OCI-LY3 (cell line): ENCODE measurements at regions not wholly inside any gene's neighbourhood (a gene's known extent, or its start where the extent isn't known, plus 50 kb on each side); places are given as distances from the start of the nearest gene placed in this dataset.

ENCODE experiments used
- H2AFZ ChIP-seq: fragments of 200-600, 300-600 bp; shearing (Covaris generic); 2 replicates; pipeline ENCODE4 v1.6.0; 2014; ENCODE audit warnings: antibody characterized with exemption, low read depth, low read length
- H3K27ac ChIP-seq: fragments of 200-600, 300-600 bp; sonication (generic); 2 replicates; pipeline ENCODE4 v1.5.1; 2014; ENCODE audit warnings: mild to moderate bottlenecking, low read length, moderate library complexity, mixed read lengths
- H3K27me3 ChIP-seq: fragments of 200-600, 300-600 bp; sonication (generic); 2 replicates; pipeline ENCODE4 v1.6.1; 2014; ENCODE audit warnings: low read depth, low read length, mixed read lengths
- H3K36me3 ChIP-seq: fragments of 200-600, 300-600 bp; sonication (generic); replicated peaks from 2 replicates; pipeline ENCODE3; 2014; ENCODE audit warnings: low read depth, low read length, mixed read lengths
- H3K4me1 ChIP-seq: fragments of 300-600, 200-600 bp; sonication (generic); 2 replicates; pipeline ENCODE4 v1.6.1; 2014; ENCODE audit warnings: low read length, mixed read lengths
- H3K4me2 ChIP-seq: fragments of 200-600, 300-600 bp; sonication (generic); 2 replicates; pipeline ENCODE4 v1.6.1; 2014; ENCODE audit warnings: low read length, mixed read lengths
- H3K4me3 ChIP-seq: fragments of 300-600, 200-600 bp; sonication (generic); 2 replicates; pipeline ENCODE4 v1.5.1; 2014; ENCODE audit warnings: antibody characterized with exemption, mild to moderate bottlenecking, low read length, moderate library complexity
- H3K79me2 ChIP-seq: fragments of 300-600, 200-600 bp; shearing (Covaris generic); 2 replicates; pipeline ENCODE4 v1.6.1; 2014; ENCODE audit warnings: mild to moderate bottlenecking, low read length, mixed read lengths
- H3K9ac ChIP-seq: fragments of 300-600, 200-600 bp; shearing (Covaris generic); 2 replicates; pipeline ENCODE4 v1.6.0; 2014; ENCODE audit warnings: mild to moderate bottlenecking, low read length, moderate library complexity
- H3K9me3 ChIP-seq: fragments of 200-600, 300-600 bp; shearing (Covaris generic); 2 replicates; pipeline ENCODE4 v1.6.1; 2014; ENCODE audit warnings: low read length, mixed read lengths; ENCODE audit not compliant: insufficient read depth
- H4K20me1 ChIP-seq: fragments of 200-600, 300-600 bp; sonication (generic); 2 replicates; pipeline ENCODE4 v1.6.1; 2016; ENCODE audit warnings: low read length, mixed read lengths; ENCODE audit not compliant: insufficient read depth
- CTCF ChIP-seq: fragments of 200-600, 300-600 bp; sonication (generic); IDR thresholded peaks from 2 replicates; pipeline ENCODE4 v1.5.1; 2014; ENCODE audit warnings: antibody characterized with exemption, low read length, low read depth
- EZH2phosphoT487 ChIP-seq: fragments of 200-600 bp; shearing (Covaris generic); IDR thresholded peaks from 2 replicates; pipeline ENCODE4 v1.6.1; 2018; ENCODE audit warnings: antibody characterized with exemption, mixed run types, low read depth

DNA sequence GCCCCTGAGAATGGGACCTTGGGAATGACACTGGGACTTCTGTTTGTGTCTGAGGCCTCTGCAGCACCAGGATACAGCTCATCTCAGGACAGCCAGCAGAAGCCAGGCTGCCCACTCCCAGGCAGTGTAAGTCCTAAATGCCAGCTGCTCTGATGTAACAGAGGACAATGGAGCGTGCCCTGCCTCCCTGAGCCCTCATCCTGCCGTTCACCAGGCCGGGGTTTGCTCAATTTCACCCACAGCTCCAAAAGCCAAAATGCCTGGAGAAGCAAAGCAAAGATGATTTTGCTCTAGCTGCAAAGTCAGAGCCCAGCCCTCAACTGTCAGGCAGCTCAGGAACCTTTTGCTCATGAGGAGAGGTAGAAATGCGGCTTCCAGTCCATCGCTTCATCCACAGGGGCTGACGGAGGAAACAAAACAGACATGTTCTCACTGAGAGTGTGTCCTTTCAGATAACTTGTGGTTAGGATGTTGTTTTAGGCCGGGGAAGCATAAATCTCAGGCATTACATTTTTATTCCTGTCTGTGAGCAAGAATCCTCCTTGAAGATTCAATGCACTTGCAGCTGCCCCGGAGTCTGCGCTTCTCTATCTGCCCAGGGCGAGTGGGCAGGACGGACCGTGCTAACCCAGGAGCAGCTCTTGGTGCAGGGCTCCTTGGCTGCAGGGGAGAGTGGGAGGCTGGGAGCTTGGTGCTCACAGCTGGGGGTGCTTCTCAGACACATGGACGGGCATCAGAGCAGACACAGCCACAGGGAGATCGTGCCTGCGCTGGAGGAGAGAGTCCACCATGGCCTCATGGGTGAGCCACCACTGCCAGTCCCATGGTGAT, 83.2 kb upstream of the CHST15 start:
- Histone ChIP-seq H3K4me3 (no peak overlapping the region), H3K4me1 (peaks cover 9% of the 10 kb centered on the region), H3K36me3 (no peaks in the 10 kb centered on the region), H3K9ac (no peak overlapping the region), H3K79me2 (no peaks in the 10 kb centered on the region), H3K9me3 (no peaks in the 10 kb centered on the region), H3K27ac (no peak overlapping the region), H3K27me3 (no peaks in the 10 kb centered on the region), H3K4me2 (no peak overlapping the region), H4K20me1 (no peaks in the 10 kb centered on the region), H2AFZ (no peak overlapping the region)
- TF ChIP-seq EZH2phosphoT487 (no peak), CTCF (no peak)

DNA sequence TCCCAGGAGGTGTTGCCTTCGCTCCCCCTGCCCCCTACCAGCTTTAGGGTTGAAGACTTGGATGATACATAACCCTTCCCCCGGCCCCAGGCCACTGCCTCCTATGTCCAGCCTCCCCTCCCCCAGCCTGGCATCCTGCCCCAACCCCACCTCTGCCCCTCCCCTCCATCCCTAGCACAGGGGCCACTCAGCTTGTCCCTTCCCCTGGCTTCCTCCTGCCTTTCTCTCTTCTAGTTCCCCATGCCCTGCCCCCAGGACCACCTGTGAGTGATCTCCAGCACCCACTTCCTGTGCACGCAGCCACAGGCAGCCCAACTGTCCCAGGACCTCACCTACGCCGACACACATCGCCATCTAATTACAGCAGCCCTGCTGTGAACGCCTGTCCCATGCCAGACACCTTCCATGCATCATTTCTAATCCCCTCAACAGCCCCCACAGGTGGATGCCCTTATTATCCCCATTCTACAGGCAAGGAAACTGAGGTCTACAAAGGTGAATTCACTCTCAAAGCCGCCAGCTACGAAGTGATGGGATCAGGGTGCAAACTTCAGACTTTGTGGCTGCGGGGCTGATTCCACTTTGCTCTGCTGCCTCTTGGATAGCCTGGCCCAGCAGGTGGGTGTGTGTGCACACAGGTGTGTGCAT, 82.4 kb upstream of the CHST15 start:
- Histone ChIP-seq H4K20me1 (no peaks in the 10 kb centered on the region), H2AFZ (no peak overlapping the region), H3K36me3 (no peaks in the 10 kb centered on the region), H3K4me1 (peaks cover 3% of the 10 kb centered on the region), H3K9me3 (no peaks in the 10 kb centered on the region), H3K79me2 (no peaks in the 10 kb centered on the region), H3K27ac (no peak overlapping the region), H3K27me3 (no peaks in the 10 kb centered on the region), H3K4me2 (no peak overlapping the region), H3K9ac (no peak overlapping the region), H3K4me3 (no peak overlapping the region)
- TF ChIP-seq CTCF (no peak), EZH2phosphoT487 (no peak)

DNA sequence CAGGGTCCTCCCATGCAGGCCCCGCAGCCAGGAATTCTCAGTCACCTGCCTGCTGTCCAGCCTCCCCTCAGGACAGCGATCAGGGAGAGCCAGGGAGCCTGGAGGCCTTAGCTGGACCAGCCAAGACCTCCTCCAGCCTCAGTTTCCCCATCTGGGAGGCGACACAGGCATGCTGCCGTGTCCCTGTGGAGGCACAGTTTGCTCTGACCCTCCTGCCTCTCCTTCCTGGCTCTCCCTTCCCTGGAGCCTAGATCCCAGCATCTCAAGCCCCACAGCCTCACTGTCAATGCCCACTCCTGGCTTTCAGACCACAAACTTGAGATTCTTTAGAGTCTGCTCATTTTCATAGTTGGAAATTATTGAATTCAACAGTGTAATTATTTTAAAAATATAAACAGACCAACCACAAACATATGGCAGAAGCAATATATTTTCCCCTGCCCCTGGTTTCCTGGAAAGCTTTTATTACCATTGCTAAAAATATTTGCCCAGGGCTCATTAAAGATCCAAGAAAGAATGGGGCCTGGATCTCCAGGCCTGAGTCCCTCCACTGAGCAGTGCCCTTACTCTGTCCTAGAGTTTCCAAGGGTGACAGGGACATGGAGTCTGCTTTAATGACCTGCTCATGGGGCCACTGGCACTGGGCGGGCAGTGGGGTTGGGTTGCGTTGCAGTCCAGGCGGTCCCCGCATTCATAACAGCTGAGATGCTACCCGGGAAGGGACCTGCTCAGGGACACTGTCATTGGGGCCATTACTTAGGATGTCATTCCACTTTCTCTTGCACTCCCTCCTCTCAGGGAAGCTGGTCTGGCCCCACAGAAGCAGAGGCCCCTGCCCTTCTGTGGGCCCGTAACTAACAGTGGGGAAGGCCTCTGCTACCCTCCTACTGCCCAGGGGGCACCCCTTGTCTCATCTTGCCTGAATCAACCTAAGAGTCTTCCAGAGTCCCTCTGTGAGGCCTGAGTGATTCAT, 81.6 kb upstream of the CHST15 start:
- Histone ChIP-seq H3K36me3 (no peaks in the 10 kb centered on the region), H3K79me2 (no peaks in the 10 kb centered on the region), H2AFZ (no peak overlapping the region), H3K4me2 (no peak overlapping the region), H3K9ac (no peak overlapping the region), H3K27me3 (no peaks in the 10 kb centered on the region), H3K4me3 (no peak overlapping the region), H3K9me3 (no peaks in the 10 kb centered on the region), H3K4me1 (no peaks in the 10 kb centered on the region), H3K27ac (no peak overlapping the region), H4K20me1 (no peaks in the 10 kb centered on the region)
- TF ChIP-seq CTCF: no peak
- no peak for TF ChIP-seq EZH2phosphoT487
